ENCODE measurements at regions not wholly inside any gene's neighbourhood (a gene's known extent, or its start where the extent isn't known, plus 50 kb on each side); places are given as distances from the start of the nearest gene placed in this dataset.

- TF ChIP-seq CTCF (IDR thresholded peaks at IDR 0.05) (no peak), POLR2A (IDR thresholded peaks at IDR 0.05) (no peak)
Measured at GRCh38 chr10:55803055-55803454, 558.0 kb downstream of the ZWINT start.

All from sigmoid colon (tissue), 3 donors.